ENCODE measurements at regions not wholly inside any gene's neighbourhood (a gene's known extent, or its start where the extent isn't known, plus 50 kb on each side); places are given as distances from the start of the nearest gene placed in this dataset.

DNA sequence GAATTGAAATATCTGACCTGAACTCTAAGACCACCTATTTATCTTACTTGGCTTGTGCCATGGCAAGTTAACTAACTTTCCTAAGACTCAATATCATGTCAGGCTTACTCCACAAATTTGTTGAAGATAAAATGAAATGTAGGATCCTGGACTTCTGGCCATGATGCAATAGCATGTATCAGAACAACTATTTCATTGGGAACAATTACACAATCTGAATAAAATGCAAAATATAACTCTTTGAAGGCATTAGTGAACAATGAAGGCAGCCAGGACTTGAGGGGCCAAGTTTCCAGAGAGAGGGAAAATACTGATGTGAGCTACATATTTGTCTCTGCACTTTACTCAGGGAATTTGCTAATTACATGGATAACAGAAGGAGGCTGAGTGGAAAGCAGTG is 476.5 kb upstream of the ACVR2A start:
- no peak overlapping the region for H3K27ac ChIP-seq
- no peaks in the 10 kb centered on the region for H3K4me1 ChIP-seq (ENCODE audit: control insufficient read depth in 1 of 2, insufficient read depth in 1 of 2, low read depth in 1 of 2, low read length in 1 of 2)
- TF ChIP-seq, protein P1, sequence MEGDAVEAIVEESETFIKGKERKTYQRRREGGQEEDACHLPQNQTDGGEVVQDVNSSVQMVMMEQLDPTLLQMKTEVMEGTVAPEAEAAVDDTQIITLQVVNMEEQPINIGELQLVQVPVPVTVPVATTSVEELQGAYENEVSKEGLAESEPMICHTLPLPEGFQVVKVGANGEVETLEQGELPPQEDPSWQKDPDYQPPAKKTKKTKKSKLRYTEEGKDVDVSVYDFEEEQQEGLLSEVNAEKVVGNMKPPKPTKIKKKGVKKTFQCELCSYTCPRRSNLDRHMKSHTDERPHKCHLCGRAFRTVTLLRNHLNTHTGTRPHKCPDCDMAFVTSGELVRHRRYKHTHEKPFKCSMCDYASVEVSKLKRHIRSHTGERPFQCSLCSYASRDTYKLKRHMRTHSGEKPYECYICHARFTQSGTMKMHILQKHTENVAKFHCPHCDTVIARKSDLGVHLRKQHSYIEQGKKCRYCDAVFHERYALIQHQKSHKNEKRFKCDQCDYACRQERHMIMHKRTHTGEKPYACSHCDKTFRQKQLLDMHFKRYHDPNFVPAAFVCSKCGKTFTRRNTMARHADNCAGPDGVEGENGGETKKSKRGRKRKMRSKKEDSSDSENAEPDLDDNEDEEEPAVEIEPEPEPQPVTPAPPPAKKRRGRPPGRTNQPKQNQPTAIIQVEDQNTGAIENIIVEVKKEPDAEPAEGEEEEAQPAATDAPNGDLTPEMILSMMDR (IDR thresholded peaks at IDR 0.05) = no peak
- no peaks in the 10 kb centered on the region for H3K9me3 ChIP-seq
- no peak overlapping the region for H3K4me3 ChIP-seq (ENCODE audit: low read depth in 1 of 2, low read length in 1 of 2)
- H3K27me3 ChIP-seq = no peaks in the 10 kb centered on the region
- H3K36me3 ChIP-seq = no peaks in the 10 kb centered on the region

DNA sequence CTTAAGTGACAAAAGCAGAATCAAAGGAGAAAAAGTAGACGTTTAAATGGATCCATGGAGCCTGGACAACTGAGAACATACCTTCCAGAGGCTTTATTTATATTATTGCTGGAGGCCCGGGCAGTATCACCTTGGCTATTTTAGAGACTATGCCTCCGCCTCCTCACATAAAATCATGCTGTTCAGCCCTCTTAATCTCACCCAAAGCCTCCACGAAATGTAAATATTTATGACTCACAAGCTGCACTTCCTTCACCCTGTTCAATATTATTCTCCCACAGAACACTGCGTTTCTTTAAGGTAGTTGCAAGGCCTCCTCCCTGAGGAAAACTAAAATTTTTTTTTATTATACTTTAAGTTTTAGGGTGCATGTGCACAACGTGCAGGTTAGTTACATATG is 478.6 kb upstream of the ACVR2A start:
- Histone ChIP-seq H3K9me3 (no peaks in the 10 kb centered on the region), H3K27me3 (no peaks in the 10 kb centered on the region), H3K36me3 (no peaks in the 10 kb centered on the region), H3K4me3 (ENCODE audit: low read depth in 1 of 2, low read length in 1 of 2) (no peak overlapping the region), H3K4me1 (ENCODE audit: control insufficient read depth in 1 of 2, insufficient read depth in 1 of 2, low read depth in 1 of 2, low read length in 1 of 2) (no peaks in the 10 kb centered on the region), H3K27ac (no peak overlapping the region)
- TF ChIP-seq, protein P1 (IDR thresholded peaks at IDR 0.05) = no peak

DNA sequence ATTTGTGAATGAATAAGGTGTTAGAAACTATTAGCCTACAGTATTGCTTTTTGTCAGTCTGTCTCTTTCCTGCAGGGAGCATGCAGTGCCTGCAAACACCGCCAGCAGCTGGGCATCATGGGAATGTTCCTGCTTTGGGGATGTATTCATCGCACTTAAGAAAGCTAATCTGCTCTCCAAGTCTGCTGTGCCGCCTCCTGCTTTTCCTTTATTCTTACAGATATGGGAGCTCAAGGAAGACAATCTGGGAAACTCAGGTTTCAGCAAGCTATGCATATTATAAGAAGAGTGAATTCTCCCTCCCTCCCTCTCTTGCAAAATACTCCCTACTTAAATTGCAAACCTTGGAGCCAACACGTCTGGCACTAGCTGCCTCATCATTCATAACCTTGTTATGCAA is 479.2 kb upstream of the ACVR2A start:
- H3K27me3 ChIP-seq = no peaks in the 10 kb centered on the region
- H3K4me3 ChIP-seq (ENCODE audit: low read depth in 1 of 2, low read length in 1 of 2) = no peak overlapping the region

DNA sequence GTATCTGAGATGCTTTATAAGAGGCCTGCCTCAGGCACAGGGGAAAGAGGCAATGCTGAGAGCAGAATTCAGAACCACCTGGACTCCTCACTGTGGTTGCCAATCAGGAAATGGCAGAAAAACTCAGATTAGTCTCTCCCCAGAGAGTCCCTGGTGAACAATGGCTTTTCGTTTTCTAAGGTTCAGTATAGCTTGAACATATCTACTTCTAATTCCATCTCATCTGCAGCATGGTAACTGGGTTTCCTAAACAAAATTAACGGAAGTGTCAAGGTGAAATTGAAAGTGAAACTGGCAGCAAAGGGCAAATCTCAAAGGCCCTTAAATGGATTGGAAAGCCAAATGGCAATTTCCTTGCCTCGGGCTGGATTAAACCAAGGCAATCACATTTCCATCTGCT is 480.2 kb upstream of the ACVR2A start:
- Histone ChIP-seq H3K27me3 (no peaks in the 10 kb centered on the region), H3K36me3 (no peaks in the 10 kb centered on the region), H3K27ac (no peak overlapping the region), H3K4me1 (ENCODE audit: control insufficient read depth in 1 of 2, insufficient read depth in 1 of 2, low read depth in 1 of 2, low read length in 1 of 2) (no peaks in the 10 kb centered on the region), H3K9me3 (no peaks in the 10 kb centered on the region), H3K4me3 (ENCODE audit: low read depth in 1 of 2, low read length in 1 of 2) (no peak overlapping the region)
- TF ChIP-seq, protein P1 (IDR thresholded peaks at IDR 0.05) = no peak

More for the DNA sequence above, 479.2 kb upstream of the ACVR2A start:
- Histone ChIP-seq H3K36me3 (no peaks in the 10 kb centered on the region), H3K4me1 (ENCODE audit: control insufficient read depth in 1 of 2, insufficient read depth in 1 of 2, low read depth in 1 of 2, low read length in 1 of 2) (no peaks in the 10 kb centered on the region), H3K9me3 (no peaks in the 10 kb centered on the region), H3K27ac (no peak overlapping the region)
- TF ChIP-seq, protein P1 (IDR thresholded peaks at IDR 0.05) = no peak

DNA sequence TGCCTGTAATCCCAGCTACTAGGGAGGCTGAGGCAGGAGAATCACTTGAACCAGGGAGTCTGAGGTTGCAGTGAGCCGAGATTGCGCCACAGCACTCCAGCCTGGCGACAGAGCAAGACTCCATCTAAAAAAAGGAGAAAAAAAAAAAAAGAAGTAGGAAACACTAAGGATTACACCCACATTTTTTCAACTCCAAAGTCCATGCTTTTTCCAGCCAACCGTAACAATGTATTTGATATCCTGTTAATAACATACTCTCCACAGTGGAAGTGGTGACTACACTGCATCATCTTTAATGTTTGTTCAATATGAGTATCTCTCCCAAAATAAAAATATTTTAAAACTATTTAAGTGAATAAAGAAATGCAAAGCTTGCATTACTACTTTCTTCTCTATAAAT is 481.6 kb upstream of the ACVR2A start:
- H3K4me1 ChIP-seq (ENCODE audit: control insufficient read depth in 1 of 2, insufficient read depth in 1 of 2, low read depth in 1 of 2, low read length in 1 of 2) = no peaks in the 10 kb centered on the region
- H3K4me3 ChIP-seq (ENCODE audit: low read depth in 1 of 2, low read length in 1 of 2) = no peak overlapping the region
- no peaks in the 10 kb centered on the region for H3K36me3 ChIP-seq
- no peaks in the 10 kb centered on the region for H3K9me3 ChIP-seq
- H3K27me3 ChIP-seq = no peaks in the 10 kb centered on the region
- no peak overlapping the region for H3K27ac ChIP-seq
- TF ChIP-seq, protein P1 (IDR thresholded peaks at IDR 0.05) = no peak

DNA sequence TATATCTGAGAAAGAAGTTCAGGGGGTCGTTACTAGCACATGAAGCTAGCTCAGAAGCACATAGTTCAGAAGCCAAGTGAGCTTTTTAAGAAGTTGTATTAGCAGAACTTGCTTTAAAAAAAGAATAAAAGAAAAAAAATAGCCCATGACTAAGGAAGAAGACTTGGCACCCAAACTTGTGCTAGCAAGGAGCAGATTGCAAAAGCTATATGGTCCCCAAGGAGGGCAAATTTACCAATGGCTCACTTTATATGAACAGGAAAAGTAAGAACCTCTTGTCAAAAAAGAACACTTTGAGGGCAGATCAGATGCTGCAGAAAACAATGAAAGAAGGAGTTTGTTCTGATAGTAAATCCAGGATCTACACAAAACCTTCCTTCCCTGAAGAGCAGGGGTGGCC is 486.5 kb upstream of the ACVR2A start:
- H3K9me3 ChIP-seq = no peaks in the 10 kb centered on the region
- no peak overlapping the region for H3K27ac ChIP-seq
- no peaks in the 10 kb centered on the region for H3K36me3 ChIP-seq
- TF ChIP-seq, protein P1 (IDR thresholded peaks at IDR 0.05) = no peak
- H3K4me3 ChIP-seq (ENCODE audit: low read depth in 1 of 2, low read length in 1 of 2) = no peak overlapping the region
- no peaks in the 10 kb centered on the region for H3K4me1 ChIP-seq (ENCODE audit: control insufficient read depth in 1 of 2, insufficient read depth in 1 of 2, low read depth in 1 of 2, low read length in 1 of 2)
- no peaks in the 10 kb centered on the region for H3K27me3 ChIP-seq

All from neutrophil (primary cell).